ENCODE measurements at regions not wholly inside any gene's neighbourhood (a gene's known extent, or its start where the extent isn't known, plus 50 kb on each side); places are given as distances from the start of the nearest gene placed in this dataset.

GRCh38 chr13:105272660-105273631 is 1262.5 kb downstream of the EFNB2 start:
- Mint-ChIP-seq H3K4me3 (no peak overlapping the region), H3K27me3 (ENCODE audit: low read depth in 3 of 3) (peaks cover 3 to 5% (median 5%) of the 10 kb centered on the region in 3 donors), H3K27ac (no peak overlapping the region), H3K36me3 (no peaks in the 10 kb centered on the region), H3K4me1 (no peaks in the 10 kb centered on the region), H3K9me3 (peaks cover 0 to 2% (median 0%) of the 10 kb centered on the region in 6 donors)
- no peak for DNase-seq

- no peaks in the 10 kb centered on the region for H3K36me3 Mint-ChIP-seq
- no peak for DNase-seq
- H3K27ac Mint-ChIP-seq: no peak overlapping the region
- no peaks in the 10 kb centered on the region for H3K9me3 Mint-ChIP-seq
- no peak overlapping the region for H3K4me3 Mint-ChIP-seq
- H3K4me1 Mint-ChIP-seq: no peaks in the 10 kb centered on the region
- peaks cover 0 to 2% (median 1%) of the 10 kb centered on the region in 3 donors for H3K27me3 Mint-ChIP-seq (ENCODE audit: low read depth in 3 of 3)
Observed at GRCh38 chr13:105266615-105267014, 1268.8 kb downstream of the EFNB2 start.

- peaks cover 0 to 5% (median 0%) of the 10 kb centered on the region in 3 donors for H3K36me3 Mint-ChIP-seq
- no peak for DNase-seq
- H3K27me3 Mint-ChIP-seq (ENCODE audit: low read depth in 3 of 3): no peaks in the 10 kb centered on the region
- no peak overlapping the region for H3K27ac Mint-ChIP-seq
- H3K4me1 Mint-ChIP-seq: no peaks in the 10 kb centered on the region
- no peaks in the 10 kb centered on the region for H3K9me3 Mint-ChIP-seq
- no peak overlapping the region for H3K4me3 Mint-ChIP-seq
Observed at GRCh38 chr13:105262579-105262978, 1272.9 kb downstream of the EFNB2 start.

GRCh38 chr13:105259426-105259825 is 1276.0 kb downstream of the EFNB2 start:
- Mint-ChIP-seq H3K9me3 (no peaks in the 10 kb centered on the region), H3K4me3 (no peak overlapping the region), H3K36me3 (peaks cover 0 to 5% (median 0%) of the 10 kb centered on the region in 3 donors), H3K27me3 (ENCODE audit: low read depth in 3 of 3) (no peaks in the 10 kb centered on the region), H3K4me1 (no peaks in the 10 kb centered on the region), H3K27ac (no peak overlapping the region)
- DNase-seq: no peak

- Mint-ChIP-seq H3K27me3 (ENCODE audit: low read depth in 3 of 3) (no peaks in the 10 kb centered on the region), H3K27ac (no peak overlapping the region), H3K36me3 (peaks cover 0 to 5% (median 0%) of the 10 kb centered on the region in 3 donors), H3K9me3 (peaks cover 0 to 3% (median 0%) of the 10 kb centered on the region in 6 donors), H3K4me3 (no peak overlapping the region), H3K4me1 (no peaks in the 10 kb centered on the region)
- DNase-seq: no peak
Observed at GRCh38 chr13:105255472-105255871, 1280.0 kb downstream of the EFNB2 start.

GRCh38 chr13:105251293-105251692 is 1284.2 kb downstream of the EFNB2 start:
- no peaks in the 10 kb centered on the region for H3K27me3 Mint-ChIP-seq (ENCODE audit: low read depth in 3 of 3)

GRCh38 chr13:105247830-105248229 is 1287.6 kb downstream of the EFNB2 start:
- Mint-ChIP-seq H3K36me3 (no peaks in the 10 kb centered on the region), H3K27ac (no peak overlapping the region), H3K27me3 (ENCODE audit: low read depth in 3 of 3) (no peaks in the 10 kb centered on the region), H3K4me3 (no peak overlapping the region), H3K9me3 (peaks cover 0 to 9% (median under 1%) of the 10 kb centered on the region in 6 donors), H3K4me1 (no peaks in the 10 kb centered on the region)
- DNase-seq: no peak

More at GRCh38 chr13:105251293-105251692, 1284.2 kb downstream of the EFNB2 start:
- H3K27ac Mint-ChIP-seq: no peak overlapping the region
- peaks cover 0 to 9% (median under 1%) of the 10 kb centered on the region in 6 donors for H3K9me3 Mint-ChIP-seq
- H3K4me3 Mint-ChIP-seq: no peak overlapping the region
- DNase-seq: no peak
- no peaks in the 10 kb centered on the region for H3K4me1 Mint-ChIP-seq
- no peaks in the 10 kb centered on the region for H3K36me3 Mint-ChIP-seq

GRCh38 chr13:105240371-105240770 is 1295.1 kb downstream of the EFNB2 start:
- Mint-ChIP-seq H3K36me3 (no peaks in the 10 kb centered on the region), H3K9me3 (peaks cover 0 to 1% (median 0%) of the 10 kb centered on the region in 6 donors), H3K27me3 (ENCODE audit: low read depth in 3 of 3) (peaks cover 0 to 2% (median 0%) of the 10 kb centered on the region in 3 donors), H3K27ac (no peak overlapping the region), H3K4me1 (no peaks in the 10 kb centered on the region), H3K4me3 (no peak overlapping the region)
- no peak for DNase-seq

GRCh38 chr13:105232439-105232838 is 1303.0 kb downstream of the EFNB2 start:
- H3K4me3 Mint-ChIP-seq: no peak overlapping the region
- H3K9me3 Mint-ChIP-seq: peaks cover 0 to 7% (median 0%) of the 10 kb centered on the region in 6 donors
- H3K27me3 Mint-ChIP-seq (ENCODE audit: low read depth in 3 of 3): peaks cover 1 to 2% (median 2%) of the 10 kb centered on the region in 3 donors
- no peak for DNase-seq
- no peak overlapping the region for H3K27ac Mint-ChIP-seq
- H3K4me1 Mint-ChIP-seq: no peaks in the 10 kb centered on the region
- H3K36me3 Mint-ChIP-seq: no peaks in the 10 kb centered on the region

- no peak overlapping the region for H3K4me3 Mint-ChIP-seq
- H3K4me1 Mint-ChIP-seq: no peaks in the 10 kb centered on the region
- peaks cover 0 to 7% (median 0%) of the 10 kb centered on the region in 6 donors for H3K9me3 Mint-ChIP-seq
- H3K36me3 Mint-ChIP-seq: no peaks in the 10 kb centered on the region
- H3K27ac Mint-ChIP-seq: no peak overlapping the region
- peaks cover 1 to 2% (median 2%) of the 10 kb centered on the region in 3 donors for H3K27me3 Mint-ChIP-seq (ENCODE audit: low read depth in 3 of 3)
- no peak for DNase-seq
Observed at GRCh38 chr13:105232006-105232405, 1303.5 kb downstream of the EFNB2 start.

GRCh38 chr13:105231579-105231978 is 1303.9 kb downstream of the EFNB2 start:
- no peaks in the 10 kb centered on the region for H3K4me1 Mint-ChIP-seq
- peaks cover 0 to 7% (median 0%) of the 10 kb centered on the region in 6 donors for H3K9me3 Mint-ChIP-seq
- peaks cover 1 to 2% (median 2%) of the 10 kb centered on the region in 3 donors for H3K27me3 Mint-ChIP-seq (ENCODE audit: low read depth in 3 of 3)
- H3K36me3 Mint-ChIP-seq: no peaks in the 10 kb centered on the region
- H3K27ac Mint-ChIP-seq: no peak overlapping the region
- no peak overlapping the region for H3K4me3 Mint-ChIP-seq
- DNase-seq: no peak

- DNase-seq: no peak
- Mint-ChIP-seq H3K4me1 (no peaks in the 10 kb centered on the region), H3K27me3 (ENCODE audit: low read depth in 3 of 3) (no peaks in the 10 kb centered on the region), H3K4me3 (no peak overlapping the region), H3K36me3 (no peaks in the 10 kb centered on the region), H3K27ac (no peak overlapping the region), H3K9me3 (no peaks in the 10 kb centered on the region)
Observed at GRCh38 chr13:105220881-105221280, 1314.6 kb downstream of the EFNB2 start.

GRCh38 chr13:105220063-105220462 is 1315.4 kb downstream of the EFNB2 start:
- Mint-ChIP-seq H3K27ac (no peak overlapping the region), H3K27me3 (ENCODE audit: low read depth in 3 of 3) (no peaks in the 10 kb centered on the region)

GRCh38 chr13:105219651-105220050 is 1315.8 kb downstream of the EFNB2 start:
- DNase-seq: no peak
- Mint-ChIP-seq H3K4me3 (no peak overlapping the region), H3K4me1 (no peaks in the 10 kb centered on the region), H3K9me3 (no peaks in the 10 kb centered on the region), H3K27me3 (ENCODE audit: low read depth in 3 of 3) (no peaks in the 10 kb centered on the region), H3K36me3 (no peaks in the 10 kb centered on the region), H3K27ac (no peak overlapping the region)

More at GRCh38 chr13:105220063-105220462, 1315.4 kb downstream of the EFNB2 start:
- Mint-ChIP-seq H3K4me3 (no peak overlapping the region), H3K36me3 (no peaks in the 10 kb centered on the region), H3K9me3 (no peaks in the 10 kb centered on the region), H3K4me1 (no peaks in the 10 kb centered on the region)
- DNase-seq: no peak
